HG02943 (cell line): ENCODE measurements at regions not wholly inside any gene's neighbourhood (a gene's known extent, or its start where the extent isn't known, plus 50 kb on each side); places are given as distances from the start of the nearest gene placed in this dataset.
"Not testable (repeated sequence)": the region's sequence is repeated elsewhere in the genome, so short reads cannot be mapped to it uniquely, and the experiment has no call there.

ENCODE experiments used
- ATAC-seq: cut with Tn5 transposase; IDR thresholded peaks from one replicate; pipeline ENCODE4 v1.9.1; 2021; ENCODE audit warnings: mild to moderate bottlenecking, low read depth, moderate library complexity; ENCODE audit not compliant: unreplicated experiment

- ATAC-seq: no peak
Measured at GRCh38 chr1:83065952-83066727, 932.8 kb downstream of the TTLL7 start.

- no peak for ATAC-seq
Measured at GRCh38 chr1:83064589-83065242, 934.2 kb downstream of the TTLL7 start.

- ATAC-seq: no peak
Measured at GRCh38 chr1:83060651-83061390, 938.1 kb downstream of the TTLL7 start.

- ATAC-seq: no peak
Measured at GRCh38 chr1:83060221-83060620, 938.7 kb downstream of the TTLL7 start.

- no peak for ATAC-seq
Measured at GRCh38 chr1:83058327-83058726, 940.6 kb downstream of the TTLL7 start.

- no peak for ATAC-seq
Measured at GRCh38 chr1:83055391-83056170, 943.4 kb downstream of the TTLL7 start.

- no peak for ATAC-seq
Measured at GRCh38 chr1:83053446-83053845, 945.5 kb downstream of the TTLL7 start.

- ATAC-seq: no peak
Measured at GRCh38 chr1:83052865-83053264, 946.1 kb downstream of the TTLL7 start.

GRCh38 chr1:83051053-83051452, 947.9 kb downstream of the TTLL7 start:
- not testable (repeated sequence) for ATAC-seq

GRCh38 chr1:83043244-83043643, 955.7 kb downstream of the TTLL7 start:
- no peak for ATAC-seq

- not testable (repeated sequence) for ATAC-seq
Measured at GRCh38 chr1:83039091-83039490, 959.8 kb downstream of the TTLL7 start.

- ATAC-seq: no peak
Measured at GRCh38 chr1:83034851-83035250, 964.1 kb downstream of the TTLL7 start.

- ATAC-seq: no peak
Measured at GRCh38 chr1:83033682-83034081, 965.2 kb downstream of the TTLL7 start.

- ATAC-seq: no peak
Measured at GRCh38 chr1:83029916-83030315, 969.0 kb downstream of the TTLL7 start.

GRCh38 chr1:83029050-83029449, 969.9 kb downstream of the TTLL7 start:
- no peak for ATAC-seq

- ATAC-seq: no peak
Measured at GRCh38 chr1:83028467-83028866, 970.5 kb downstream of the TTLL7 start.

- no peak for ATAC-seq
Measured at GRCh38 chr1:83027511-83027910, 971.4 kb downstream of the TTLL7 start.

GRCh38 chr1:83026745-83027144, 972.2 kb downstream of the TTLL7 start:
- no peak for ATAC-seq

- no peak for ATAC-seq
Measured at GRCh38 chr1:83024251-83024767, 974.6 kb downstream of the TTLL7 start.

- no peak for ATAC-seq
Measured at GRCh38 chr1:83023212-83023611, 975.7 kb downstream of the TTLL7 start.
